HEK293T (cell line): ENCODE measurements at regions not wholly inside any gene's neighbourhood (a gene's known extent, or its start where the extent isn't known, plus 50 kb on each side); places are given as distances from the start of the nearest gene placed in this dataset.

Experiments used
- CTCF ChIA-PET: fragments of 350-600 bp; formaldehyde crosslinking; extraction: SDS; loops from one replicate; lab custom pipeline; 2021; ENCODE audit warnings: antibody characterized with exemption, inconsistent platforms; lab: Yijun Ruan, JAX
- POLR2A ChIA-PET: fragments of 350-600 bp; formaldehyde crosslinking; extraction: SDS; loops from one replicate; lab custom pipeline; 2020; ENCODE audit warnings: antibody characterized with exemption, inconsistent platforms; lab: Yijun Ruan, JAX
- DNase-seq: peaks from one replicate; pipeline ENCODE4 v3.0.0; 2012; ENCODE audit warnings: mixed read lengths; ENCODE audit errors: extremely low spot score
- ARNT ChIP-seq: fragments of 450-650 bp; IDR thresholded peaks from 2 replicates; pipeline ENCODE4 v1.6.1; 2017; ENCODE audit warnings: mild to moderate bottlenecking
- BHLHE40 ChIP-seq: fragments of 450-650 bp; IDR thresholded peaks from 2 replicates; pipeline ENCODE4 v1.6.1; 2016; ENCODE audit warnings: mild to moderate bottlenecking, moderate library complexity, borderline replicate concordance
- CTBP1 ChIP-seq: fragments of 450-650 bp; IDR thresholded peaks from 2 replicates; pipeline ENCODE4 v1.6.1; 2016; ENCODE audit warnings: borderline replicate concordance
- ELF4 ChIP-seq: fragments of 450-650 bp; IDR thresholded peaks from 2 replicates; pipeline ENCODE4 v1.6.1; 2017; ENCODE audit warnings: antibody characterized with exemption
- FOXA1 ChIP-seq: fragments of 450-650 bp; IDR thresholded peaks from 2 replicates; pipeline ENCODE4 v1.6.1; 2016; ENCODE audit warnings: mild to moderate bottlenecking
- FOXK2 ChIP-seq: fragments of 450-650 bp; IDR thresholded peaks from 2 replicates; pipeline ENCODE4 v1.6.1; 2016; ENCODE audit warnings: mild to moderate bottlenecking
- FOXM1 ChIP-seq: fragments of 450-650 bp; IDR thresholded peaks from 2 replicates; pipeline ENCODE4 v1.6.1; 2017; ENCODE audit warnings: mild to moderate bottlenecking, borderline replicate concordance
- HDGF ChIP-seq: fragments of 450-650 bp; IDR thresholded peaks from 2 replicates; pipeline ENCODE4 v1.6.1; 2017; ENCODE audit warnings: antibody characterized with exemption, borderline replicate concordance
- L3MBTL2 ChIP-seq: fragments of 450-650 bp; conservative IDR thresholded peaks from 2 replicates; pipeline ENCODE4 v1.6.1; 2016; ENCODE audit warnings: mild to moderate bottlenecking
- LEF1 ChIP-seq: fragments of 450-650 bp; IDR thresholded peaks from 2 replicates; pipeline ENCODE4 v1.6.1; 2017; ENCODE audit warnings: mild to moderate bottlenecking, borderline replicate concordance
- NFRKB ChIP-seq: fragments of 450-650 bp; IDR thresholded peaks from 2 replicates; pipeline ENCODE4 v1.6.1; 2016; ENCODE audit warnings: mild to moderate bottlenecking, moderate library complexity
- PKNOX1 ChIP-seq: fragments of 450-650 bp; IDR thresholded peaks from 2 replicates; pipeline ENCODE4 v1.6.1; 2016
- SP1 ChIP-seq: fragments of 450-650 bp; IDR thresholded peaks from 2 replicates; pipeline ENCODE4 v1.6.1; 2017
- SUZ12 ChIP-seq: fragments of 450-650 bp; IDR thresholded peaks from 2 replicates; pipeline ENCODE4 v1.6.1; 2016; ENCODE audit warnings: mild to moderate bottlenecking
- TARDBP ChIP-seq: fragments of 450-650 bp; IDR thresholded peaks from 2 replicates; pipeline ENCODE4 v1.6.1; 2016
- ZNF384 ChIP-seq: fragments of 450-650 bp; IDR thresholded peaks from 2 replicates; pipeline ENCODE4 v1.6.1; 2016

- DNase-seq, result no peak
These were observed 337.3 kb downstream of the OSR1 start for GRCh38 chr2:19021100-19021476.

GRCh38 chr2:19020144-19021099 is 338.0 kb downstream of the OSR1 start:
- TF ChIP-seq BHLHE40 (no peak), ARNT (no peak), PKNOX1 (no peak), LEF1 (no peak), FOXM1 (no peak), ZNF384 (no peak), ELF4 (no peak), FOXK2 (no peak), SUZ12 (no peak), TARDBP (no peak), FOXA1 (no peak), L3MBTL2 (no peak)
- no peak for DNase-seq
- POLR2A ChIA-PET, result no interaction called here
- CTCF ChIA-PET, result interaction anchor here (0.9 kb wide), 1 partner anchor 11 kb away, joined by 3 read pairs; no protein-coding TSS in a partner anchor

More at GRCh38 chr2:19021100-19021476, 337.3 kb downstream of the OSR1 start:
- CTCF ChIA-PET, result interaction anchor here (0.9 kb wide), 1 partner anchor 11 kb away, joined by 3 read pairs; no protein-coding TSS in a partner anchor
- no peak for TF ChIP-seq FOXM1
- POLR2A ChIA-PET, result no interaction called here

- CTCF ChIA-PET, result interaction anchor here (0.6 kb wide), 1 partner anchor 12 kb away, joined by 3 read pairs; no protein-coding TSS in a partner anchor
- no peak for TF ChIP-seq FOXM1
- TF ChIP-seq NFRKB, result no peak
- no peak for TF ChIP-seq LEF1
- no peak for TF ChIP-seq CTBP1
- TF ChIP-seq TARDBP, result no peak
- TF ChIP-seq SUZ12, result no peak
- TF ChIP-seq L3MBTL2, result no peak
- DNase-seq, result no peak
- POLR2A ChIA-PET, result no interaction called here
These were observed 348.9 kb downstream of the OSR1 start for GRCh38 chr2:19009510-19009909.

GRCh38 chr2:19003554-19003953 is 354.9 kb downstream of the OSR1 start:
- TF ChIP-seq NFRKB (no peak), BHLHE40 (no peak), FOXK2 (no peak)
- POLR2A ChIA-PET, result no interaction called here
- CTCF ChIA-PET, result no interaction called here
- DNase-seq, result no peak

GRCh38 chr2:19000776-19001175 is 357.6 kb downstream of the OSR1 start:
- ChIA-PET POLR2A (no interaction called here), CTCF (no interaction called here)
- DNase-seq, result no peak
- TF ChIP-seq ZNF384 (no peak), FOXA1 (no peak), SUZ12 (no peak), FOXK2 (no peak), ELF4 (no peak), ARNT (no peak), LEF1 (no peak), L3MBTL2 (no peak), NFRKB (no peak), FOXM1 (no peak), PKNOX1 (no peak), TARDBP (no peak), HDGF (no peak), SP1 (no peak), CTBP1 (no peak), BHLHE40 (no peak)

- CTCF ChIA-PET, result no interaction called here
- POLR2A ChIA-PET, result no interaction called here
- no peak for DNase-seq
- TF ChIP-seq FOXM1 (no peak), ELF4 (no peak), CTBP1 (no peak), FOXK2 (no peak), SP1 (no peak), ZNF384 (no peak), NFRKB (no peak), PKNOX1 (no peak)
These were observed 359.2 kb downstream of the OSR1 start for GRCh38 chr2:18999198-18999597.
